Peyer's patch (tissue), 4 donors: ENCODE measurements at regions not wholly inside any gene's neighbourhood (a gene's known extent, or its start where the extent isn't known, plus 50 kb on each side); places are given as distances from the start of the nearest gene placed in this dataset.

Source experiments
- DNase-seq, 3 donors: peaks; one replicate each; pipeline ENCODE4 v3.0.0-alpha.2; 2017 to 2019
- H3K27ac ChIP-seq, 4 donors: fragments of 200-600 bp; sonication (generic); one replicate each; pipeline ENCODE4 v1.5.1; 2016 to 2019
- H3K27me3 ChIP-seq, 2 donors: fragments of 200-600 bp; sonication (generic); one replicate each; pipeline ENCODE4 v1.5.1; 2019
- H3K36me3 ChIP-seq, 3 donors: fragments of 200-600 bp; sonication (generic); one replicate each; pipeline ENCODE4 v1.5.1; 2016 to 2019
- H3K4me1 ChIP-seq, 4 donors: fragments of 200-600 bp; sonication (generic); one replicate each; pipeline ENCODE4 v1.5.1; 2016 to 2019
- H3K4me3 ChIP-seq, 4 donors: fragments of 200-600 bp; sonication (generic); 1 replicate in 3 of 4; 2 replicates in 1 of 4; pipeline ENCODE4 v1.5.1; 2016 to 2019; ENCODE audit warnings: mild to moderate bottlenecking in 1 of 4
- H3K9me3 ChIP-seq, 4 donors: fragments of 200-600 bp; sonication (generic); one replicate each; pipeline ENCODE4 v1.5.1; 2016 to 2019; ENCODE audit warnings: mild to moderate bottlenecking in 1 of 4
- CTCF ChIP-seq, 6 experiments: fragments of 450-650 bp in 4 of 6; fragments of 200-600 bp in 2 of 6; sonication (generic) in 1 of 6; IDR thresholded peaks; one replicate each; pipeline ENCODE4 v1.5.1; 2017 to 2019; ENCODE audit warnings: antibody characterized with exemption in 6 of 6, mild to moderate bottlenecking in 3 of 6, moderate library complexity in 1 of 6
- POLR2A ChIP-seq, 2 donors: fragments of 450-650 bp; IDR thresholded peaks; one replicate each; pipeline ENCODE4 v1.5.1; 2017; ENCODE audit warnings: antibody characterized with exemption in 2 of 2, mild to moderate bottlenecking in 2 of 2, moderate library complexity in 2 of 2

GRCh38 chr3:181558870-181559269, 152.9 kb upstream of the SOX2 start:
- Histone ChIP-seq H3K4me1 (no peaks in the 10 kb centered on the region), H3K4me3 (no peak overlapping the region), H3K9me3 (no peaks in the 10 kb centered on the region), H3K27me3 (no peaks in the 10 kb centered on the region), H3K27ac (no peak overlapping the region), H3K36me3 (no peaks in the 10 kb centered on the region)
- TF ChIP-seq CTCF (IDR thresholded peaks at IDR 0.05) (no peak), POLR2A (IDR thresholded peaks at IDR 0.05) (no peak)
- no peak for DNase-seq

- TF ChIP-seq CTCF (IDR thresholded peaks at IDR 0.05) (no peak), POLR2A (IDR thresholded peaks at IDR 0.05) (no peak)
- Histone ChIP-seq H3K27ac (no peak overlapping the region), H3K27me3 (no peaks in the 10 kb centered on the region), H3K9me3 (no peaks in the 10 kb centered on the region), H3K4me3 (no peak overlapping the region), H3K4me1 (no peaks in the 10 kb centered on the region), H3K36me3 (no peaks in the 10 kb centered on the region)
- no peak for DNase-seq
Measured at GRCh38 chr3:181555681-181556080, 156.0 kb upstream of the SOX2 start.

GRCh38 chr3:181554233-181554765, 157.4 kb upstream of the SOX2 start:
- Histone ChIP-seq H3K27ac (no peak overlapping the region), H3K9me3 (no peaks in the 10 kb centered on the region), H3K36me3 (no peaks in the 10 kb centered on the region), H3K27me3 (no peaks in the 10 kb centered on the region), H3K4me3 (no peak overlapping the region), H3K4me1 (no peaks in the 10 kb centered on the region)
- TF ChIP-seq POLR2A (IDR thresholded peaks at IDR 0.05): no peak
- TF ChIP-seq CTCF (IDR thresholded peaks at IDR 0.05): no peak
- no peak for DNase-seq

GRCh38 chr3:181549266-181549665, 162.5 kb upstream of the SOX2 start:
- no peak overlapping the region for H3K27ac ChIP-seq
- no peak overlapping the region for H3K4me3 ChIP-seq
- no peak for TF ChIP-seq POLR2A (IDR thresholded peaks at IDR 0.05)
- TF ChIP-seq CTCF (IDR thresholded peaks at IDR 0.05): no peak
- H3K27me3 ChIP-seq: no peaks in the 10 kb centered on the region
- no peaks in the 10 kb centered on the region for H3K36me3 ChIP-seq
- no peaks in the 10 kb centered on the region for H3K4me1 ChIP-seq
- H3K9me3 ChIP-seq: no peaks in the 10 kb centered on the region
- DNase-seq: no peak

GRCh38 chr3:181541414-181541813, 170.3 kb upstream of the SOX2 start:
- Histone ChIP-seq H3K27me3 (no peaks in the 10 kb centered on the region), H3K4me1 (no peaks in the 10 kb centered on the region), H3K36me3 (no peaks in the 10 kb centered on the region), H3K27ac (no peak overlapping the region), H3K9me3 (no peaks in the 10 kb centered on the region), H3K4me3 (no peak overlapping the region)
- TF ChIP-seq CTCF (IDR thresholded peaks at IDR 0.05) (no peak), POLR2A (IDR thresholded peaks at IDR 0.05) (no peak)
- DNase-seq: no peak

GRCh38 chr3:181534781-181535221, 176.9 kb upstream of the SOX2 start:
- Histone ChIP-seq H3K27me3 (no peaks in the 10 kb centered on the region), H3K4me1 (no peaks in the 10 kb centered on the region), H3K36me3 (no peaks in the 10 kb centered on the region), H3K4me3 (no peak overlapping the region), H3K9me3 (no peaks in the 10 kb centered on the region), H3K27ac (no peak overlapping the region)
- no peak for DNase-seq
- no peak for TF ChIP-seq POLR2A (IDR thresholded peaks at IDR 0.05)
- TF ChIP-seq CTCF (IDR thresholded peaks at IDR 0.05): no peak
